Activated T-helper 2 cell treated with anti-CD3 and anti-CD28 coated beads, Interferon-gamma antibody, Interleukin-2, Interleukin-4, amounts not matched to agents 10 μg/mL and 5 μg/mL and 100 μg/mL, durations not matched to agents 14 hours and 24 hours and 36 hours (primary cell): ENCODE measurements at regions not wholly inside any gene's neighbourhood (a gene's known extent, or its start where the extent isn't known, plus 50 kb on each side); places are given as distances from the start of the nearest gene placed in this dataset.
"Not testable (repeated sequence)": the region's sequence is repeated elsewhere in the genome, so short reads cannot be mapped to it uniquely, and the experiment has no call there.

Experiments used
- DNase-seq: peaks from one replicate; pipeline ENCODE4 v3.0.0; 2021; ENCODE audit warnings: low spot score
- H3K27ac Mint-ChIP-seq: one replicate; pipeline ENCODE4 v1.8.0; 2021; ENCODE audit warnings: mixed read lengths
- H3K27me3 Mint-ChIP-seq: one replicate; pipeline ENCODE4 v1.8.0; 2021; ENCODE audit warnings: low read depth, mixed read lengths
- H3K36me3 Mint-ChIP-seq: one replicate; pipeline ENCODE4 v1.8.0; 2021; ENCODE audit warnings: low read depth, mixed read lengths
- H3K4me1 Mint-ChIP-seq: one replicate; pipeline ENCODE4 v1.8.0; 2021; ENCODE audit warnings: low read depth, mixed read lengths
- H3K4me3 Mint-ChIP-seq: one replicate; pipeline ENCODE4 v1.8.0; 2021; ENCODE audit warnings: low read depth, mild to moderate bottlenecking, moderate library complexity, mixed read lengths
- H3K9me3 Mint-ChIP-seq: one replicate; pipeline ENCODE4 v1.8.0; 2021; ENCODE audit warnings: mixed read lengths
- intact Hi-C: fragments of 100-400 bp; cut with micrococcal nuclease; formaldehyde crosslinking; loops from one replicate; pipeline ENCODE4 v1.15.1; 2023

GRCh38 chr1:148397516-148397915 lies 85.6 kb downstream of the PPIAL4G start:
- peak overlapping the region; percentile 5 for H3K4me3 Mint-ChIP-seq
- H3K9me3 Mint-ChIP-seq, H3K36me3 Mint-ChIP-seq, intact Hi-C loops, H3K27me3 Mint-ChIP-seq, DNase-seq: not testable (repeated sequence)
- peak overlapping the region; percentile 69 for H3K27ac Mint-ChIP-seq
- H3K4me1 Mint-ChIP-seq: peaks cover 14% of the 10 kb centered on the region

- H3K27me3 Mint-ChIP-seq, H3K9me3 Mint-ChIP-seq, H3K4me3 Mint-ChIP-seq, H3K27ac Mint-ChIP-seq, DNase-seq, H3K36me3 Mint-ChIP-seq, intact Hi-C loops: not testable (repeated sequence)
- peaks cover 19% of the 10 kb centered on the region for H3K4me1 Mint-ChIP-seq
Observed at GRCh38 chr1:148392505-148392904, 90.6 kb downstream of the PPIAL4G start.

GRCh38 chr1:148391323-148391722 lies 91.8 kb downstream of the PPIAL4G start:
- H3K27ac Mint-ChIP-seq, H3K36me3 Mint-ChIP-seq, DNase-seq, H3K9me3 Mint-ChIP-seq, intact Hi-C loops, H3K27me3 Mint-ChIP-seq, H3K4me3 Mint-ChIP-seq: not testable (repeated sequence)
- H3K4me1 Mint-ChIP-seq: peaks cover 19% of the 10 kb centered on the region

GRCh38 chr1:148389027-148389339 lies 94.1 kb downstream of the PPIAL4G start:
- peaks cover 27% of the 10 kb centered on the region for H3K4me1 Mint-ChIP-seq

GRCh38 chr1:148388260-148389026 lies 94.7 kb downstream of the PPIAL4G start:
- intact Hi-C loops: no loop called here
- peaks cover 27% of the 10 kb centered on the region for H3K4me1 Mint-ChIP-seq

More at GRCh38 chr1:148389027-148389339, 94.1 kb downstream of the PPIAL4G start:
- intact Hi-C loops: no loop called here
- Mint-ChIP-seq H3K27me3 (no peaks in the 10 kb centered on the region), H3K36me3 (no peaks in the 10 kb centered on the region), H3K27ac (peak overlapping the region; percentile 96), H3K9me3 (no peaks in the 10 kb centered on the region), H3K4me3 (peak overlapping the region; percentile 85)
- DNase-seq: no peak

GRCh38 chr1:148387949-148388259 lies 95.2 kb downstream of the PPIAL4G start:
- H3K36me3 Mint-ChIP-seq, DNase-seq, H3K27me3 Mint-ChIP-seq, H3K9me3 Mint-ChIP-seq, intact Hi-C loops: not testable (repeated sequence)
- Mint-ChIP-seq H3K27ac (peak overlapping the region; percentile 96), H3K4me1 (peaks cover 27% of the 10 kb centered on the region), H3K4me3 (peak overlapping the region; percentile 85)

More at GRCh38 chr1:148388260-148389026, 94.7 kb downstream of the PPIAL4G start:
- H3K36me3 Mint-ChIP-seq: no peaks in the 10 kb centered on the region
- no peaks in the 10 kb centered on the region for H3K27me3 Mint-ChIP-seq
- peak overlapping the region; percentile 96 for H3K27ac Mint-ChIP-seq
- peak; percentile 84 for DNase-seq
- no peaks in the 10 kb centered on the region for H3K9me3 Mint-ChIP-seq
- H3K4me3 Mint-ChIP-seq: peak overlapping the region; percentile 85

GRCh38 chr1:148387122-148387948 lies 95.8 kb downstream of the PPIAL4G start:
- intact Hi-C loops: not testable (repeated sequence)

GRCh38 chr1:148386617-148387016 lies 96.5 kb downstream of the PPIAL4G start:
- intact Hi-C loops: no loop called here

More at GRCh38 chr1:148387122-148387948, 95.8 kb downstream of the PPIAL4G start:
- not testable (repeated sequence) for H3K4me3 Mint-ChIP-seq, H3K27me3 Mint-ChIP-seq, H3K36me3 Mint-ChIP-seq, DNase-seq, H3K27ac Mint-ChIP-seq, H3K9me3 Mint-ChIP-seq
- peaks cover 26% of the 10 kb centered on the region for H3K4me1 Mint-ChIP-seq

GRCh38 chr1:148386031-148386398 lies 97.1 kb downstream of the PPIAL4G start:
- H3K27ac Mint-ChIP-seq, H3K36me3 Mint-ChIP-seq, intact Hi-C loops, DNase-seq, H3K4me3 Mint-ChIP-seq, H3K27me3 Mint-ChIP-seq, H3K9me3 Mint-ChIP-seq: not testable (repeated sequence)
- H3K4me1 Mint-ChIP-seq: peaks cover 24% of the 10 kb centered on the region

More at GRCh38 chr1:148386617-148387016, 96.5 kb downstream of the PPIAL4G start:
- no peak for DNase-seq
- H3K27ac Mint-ChIP-seq: no peak overlapping the region
- H3K36me3 Mint-ChIP-seq: no peaks in the 10 kb centered on the region
- H3K9me3 Mint-ChIP-seq: no peaks in the 10 kb centered on the region
- H3K4me3 Mint-ChIP-seq: no peak overlapping the region
- no peaks in the 10 kb centered on the region for H3K27me3 Mint-ChIP-seq
- peaks cover 24% of the 10 kb centered on the region for H3K4me1 Mint-ChIP-seq

- Mint-ChIP-seq H3K27ac (no peak overlapping the region), H3K36me3 (no peaks in the 10 kb centered on the region), H3K4me3 (no peak overlapping the region), H3K27me3 (no peaks in the 10 kb centered on the region), H3K9me3 (no peaks in the 10 kb centered on the region), H3K4me1 (peaks cover 24% of the 10 kb centered on the region)
- intact Hi-C loops: no loop called here
- no peak for DNase-seq
Observed at GRCh38 chr1:148385371-148386030, 97.6 kb downstream of the PPIAL4G start.

GRCh38 chr1:148383966-148384365 lies 99.1 kb downstream of the PPIAL4G start:
- intact Hi-C loops: no loop called here
- H3K9me3 Mint-ChIP-seq: no peaks in the 10 kb centered on the region
- no peaks in the 10 kb centered on the region for H3K27me3 Mint-ChIP-seq

GRCh38 chr1:148379697-148380096 lies 103.4 kb downstream of the PPIAL4G start:
- intact Hi-C loops: loop anchor here (10.0 kb wide), 1 partner anchor 145 kb away; no protein-coding TSS in a partner anchor
- no peaks in the 10 kb centered on the region for H3K36me3 Mint-ChIP-seq
- H3K9me3 Mint-ChIP-seq: no peaks in the 10 kb centered on the region
- H3K4me1 Mint-ChIP-seq: peaks cover 7% of the 10 kb centered on the region
- no peak overlapping the region for H3K27ac Mint-ChIP-seq
- no peak overlapping the region for H3K4me3 Mint-ChIP-seq
- DNase-seq: no peak
- no peaks in the 10 kb centered on the region for H3K27me3 Mint-ChIP-seq

More at GRCh38 chr1:148383966-148384365, 99.1 kb downstream of the PPIAL4G start:
- DNase-seq: no peak
- no peak overlapping the region for H3K27ac Mint-ChIP-seq
- H3K4me1 Mint-ChIP-seq: peaks cover 24% of the 10 kb centered on the region
- no peak overlapping the region for H3K4me3 Mint-ChIP-seq
- no peaks in the 10 kb centered on the region for H3K36me3 Mint-ChIP-seq

- no peak overlapping the region for H3K4me3 Mint-ChIP-seq
- intact Hi-C loops: loop anchor here (10.0 kb wide), 1 partner anchor 146 kb away; no protein-coding TSS in a partner anchor
Observed at GRCh38 chr1:148379170-148379500, 104.0 kb downstream of the PPIAL4G start.

More at GRCh38 chr1:148379170-148379500, 104.0 kb downstream of the PPIAL4G start:
- no peaks in the 10 kb centered on the region for H3K36me3 Mint-ChIP-seq
- H3K9me3 Mint-ChIP-seq: no peaks in the 10 kb centered on the region
- H3K27ac Mint-ChIP-seq: no peak overlapping the region
- peaks cover 7% of the 10 kb centered on the region for H3K4me1 Mint-ChIP-seq
- no peaks in the 10 kb centered on the region for H3K27me3 Mint-ChIP-seq
- no peak for DNase-seq
